NCI-H1105 (cell line): ENCODE measurements at regions not wholly inside any gene's neighbourhood (a gene's known extent, or its start where the extent isn't known, plus 50 kb on each side); places are given as distances from the start of the nearest gene placed in this dataset.
"Not testable (repeated sequence)": the region's sequence is repeated elsewhere in the genome, so short reads cannot be mapped to it uniquely, and the experiment has no call there.

Experiments
- DNase-seq: peaks from one replicate; lab custom pipeline; 2025; lab: John Stamatoyannopoulos, UW

DNA sequence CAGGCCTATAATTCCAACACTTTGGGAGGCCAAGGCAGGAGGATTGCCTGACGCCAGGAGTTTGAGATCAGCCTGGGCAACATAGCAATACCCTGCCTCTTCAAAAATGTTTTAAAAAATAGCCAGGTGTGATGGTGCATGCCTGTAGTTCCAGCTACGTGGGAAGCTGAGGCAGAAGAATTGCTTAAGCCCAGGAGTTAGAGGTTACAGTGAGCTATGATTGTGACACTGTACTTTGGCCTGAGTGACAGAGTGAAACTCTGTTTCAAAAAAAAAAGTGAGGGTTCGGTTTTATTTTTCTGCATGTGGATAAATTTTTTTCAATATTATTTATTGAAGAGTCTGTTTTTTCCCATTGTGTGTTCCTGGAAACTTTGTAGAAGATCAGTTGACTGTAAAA lies 208.1 kb downstream of the SLC4A3 start:
- DNase-seq: no peak

DNA sequence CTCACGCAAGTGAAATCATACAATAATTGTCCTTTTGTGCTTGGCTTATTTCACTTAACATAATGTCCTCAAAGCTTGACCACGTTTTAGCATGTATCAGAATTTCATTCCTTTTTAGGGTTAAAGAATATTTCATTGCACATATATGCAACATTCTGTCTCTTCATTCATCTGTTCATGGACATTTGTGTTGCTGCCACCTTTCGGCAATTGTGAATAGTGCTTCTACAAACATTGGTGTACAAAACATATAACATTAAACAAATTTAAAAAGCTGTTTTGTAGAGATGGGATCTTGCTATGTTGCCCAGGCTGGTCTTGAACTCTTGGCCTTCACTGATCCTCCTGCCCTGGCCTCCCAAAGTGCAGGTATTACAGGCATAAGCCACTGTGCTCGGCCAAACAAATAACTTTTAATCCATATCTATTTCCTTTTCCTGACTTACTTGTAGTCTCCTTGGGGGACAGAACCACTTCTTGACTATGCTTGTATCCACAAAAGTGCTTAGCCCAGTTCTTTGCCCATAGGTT lies 209.3 kb downstream of the SLC4A3 start:
- DNase-seq: no peak

DNA sequence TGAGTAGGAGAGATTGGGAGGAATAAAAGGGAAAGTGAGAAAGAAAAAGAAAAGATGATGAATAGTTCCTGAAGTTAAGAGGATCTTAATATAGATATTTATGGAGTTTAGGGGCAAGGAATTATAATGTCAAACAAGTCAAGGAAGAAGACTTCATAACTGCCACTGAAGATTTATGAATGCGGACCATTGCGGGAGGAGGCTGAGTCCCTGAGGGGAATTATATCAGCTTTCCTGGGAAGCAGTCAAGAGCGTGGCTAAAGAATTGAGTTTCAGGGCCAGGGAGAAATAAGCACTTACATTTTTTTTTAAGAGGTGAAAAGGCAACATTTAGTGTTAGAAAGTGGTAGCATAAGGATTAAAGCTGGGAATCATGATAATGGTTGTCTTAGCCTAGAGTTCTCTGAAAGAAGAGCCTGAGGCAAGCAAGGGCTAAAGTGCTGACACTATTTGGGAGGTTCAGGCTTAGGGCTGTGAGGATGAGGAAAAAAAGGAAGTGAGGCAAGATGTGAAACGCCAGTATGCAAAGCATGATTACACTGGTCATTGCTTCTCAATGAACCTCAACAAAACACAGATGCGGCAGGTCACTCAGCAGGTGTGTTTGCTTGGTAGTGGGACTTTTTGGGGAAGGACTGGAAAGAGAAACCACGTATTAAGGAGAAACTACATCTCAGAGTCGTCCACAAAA lies 217.1 kb downstream of the SLC4A3 start:
- no peak for DNase-seq

DNA sequence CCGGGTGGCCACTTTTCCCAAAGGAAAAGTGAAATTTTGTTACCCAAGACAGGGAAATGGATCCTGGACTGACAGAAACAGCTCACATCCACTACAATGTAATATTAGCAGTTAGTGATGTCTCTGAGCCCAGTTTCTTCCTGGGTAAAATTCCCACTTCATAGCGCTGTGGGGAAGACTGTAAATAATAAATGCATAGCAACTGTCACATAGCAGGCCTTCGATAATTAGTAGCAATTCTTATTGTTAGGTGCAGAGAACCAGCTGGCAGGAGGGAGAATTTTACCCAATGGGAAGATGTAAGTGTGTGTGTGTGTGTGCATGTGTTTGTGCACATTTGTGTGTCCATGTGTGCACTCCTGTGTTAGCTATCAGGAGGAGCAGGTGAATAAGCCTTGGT lies 221.5 kb downstream of the SLC4A3 start:
- no peak for DNase-seq

DNA sequence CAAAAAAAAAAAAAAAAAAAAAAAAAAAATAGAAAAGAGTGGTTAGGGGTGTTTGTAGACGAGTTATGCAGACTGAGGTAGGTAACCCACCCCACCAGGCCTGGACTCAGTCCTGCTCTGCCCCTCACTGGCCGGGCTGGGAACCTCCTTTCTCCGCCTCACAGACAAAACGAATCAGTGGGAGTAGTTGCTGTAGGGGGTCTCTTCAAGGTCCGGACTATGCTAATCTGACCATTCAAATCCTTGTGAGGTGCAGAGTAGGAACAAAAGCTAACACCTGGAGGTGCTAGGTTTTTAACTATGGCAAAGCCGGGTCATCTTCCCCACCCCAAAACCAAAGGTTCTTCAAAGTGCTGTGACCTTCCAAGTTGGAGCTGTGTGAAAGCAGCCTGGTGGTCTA lies 223.7 kb downstream of the SLC4A3 start:
- no peak for DNase-seq

DNA sequence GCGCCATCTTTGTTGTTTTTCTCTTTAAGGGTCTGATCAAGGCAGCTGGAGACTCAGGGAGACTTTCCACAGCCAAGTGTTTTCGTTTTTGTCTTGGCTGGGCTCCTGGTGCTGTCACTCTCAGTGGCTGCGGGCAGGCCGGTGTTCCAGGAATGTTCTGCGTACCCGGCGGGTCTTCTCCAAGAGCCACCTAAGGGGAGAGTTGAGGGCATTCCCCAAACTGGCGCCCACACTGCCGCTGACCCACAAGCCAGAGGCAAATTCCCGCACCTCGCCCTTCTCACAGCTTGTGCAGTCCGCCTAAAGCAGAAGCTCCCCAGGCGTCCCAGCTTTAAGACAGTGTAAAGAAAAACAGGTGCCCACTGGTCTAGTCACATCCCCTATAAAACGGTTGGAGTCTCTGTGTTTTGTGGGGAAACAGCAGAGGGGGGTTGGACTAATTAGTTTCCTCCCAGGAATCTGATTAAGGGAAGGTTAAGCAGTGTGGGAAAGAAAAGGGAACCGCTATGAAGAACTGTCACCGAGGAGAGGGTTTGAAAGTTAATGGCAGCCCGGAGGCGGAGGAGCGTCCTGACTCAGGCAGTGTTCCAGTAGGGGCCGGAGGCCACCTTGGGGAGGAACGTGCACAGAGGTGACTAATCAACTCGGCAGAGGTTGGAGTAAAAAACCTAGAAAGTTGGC lies 224.5 kb downstream of the SLC4A3 start:
- DNase-seq: no peak

DNA sequence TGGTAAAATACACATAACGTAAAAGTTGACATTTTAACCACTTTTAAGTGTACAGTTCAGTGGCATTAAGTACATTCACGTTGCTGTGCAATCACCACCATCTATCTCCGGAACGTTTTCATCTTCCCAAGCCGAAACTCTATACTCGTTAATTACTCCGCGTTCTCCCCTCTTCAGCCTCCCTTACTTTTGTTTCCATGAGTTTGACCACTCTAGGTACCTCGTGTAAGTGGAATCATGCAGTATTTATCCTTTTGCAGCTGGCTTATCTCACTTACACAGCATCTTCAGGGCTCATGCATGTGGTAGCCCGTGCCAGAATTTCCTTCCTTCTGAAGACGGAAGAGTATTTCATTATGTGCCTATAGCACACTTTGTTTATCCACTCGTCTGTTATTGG lies 225.2 kb downstream of the SLC4A3 start:
- DNase-seq: no peak

DNA sequence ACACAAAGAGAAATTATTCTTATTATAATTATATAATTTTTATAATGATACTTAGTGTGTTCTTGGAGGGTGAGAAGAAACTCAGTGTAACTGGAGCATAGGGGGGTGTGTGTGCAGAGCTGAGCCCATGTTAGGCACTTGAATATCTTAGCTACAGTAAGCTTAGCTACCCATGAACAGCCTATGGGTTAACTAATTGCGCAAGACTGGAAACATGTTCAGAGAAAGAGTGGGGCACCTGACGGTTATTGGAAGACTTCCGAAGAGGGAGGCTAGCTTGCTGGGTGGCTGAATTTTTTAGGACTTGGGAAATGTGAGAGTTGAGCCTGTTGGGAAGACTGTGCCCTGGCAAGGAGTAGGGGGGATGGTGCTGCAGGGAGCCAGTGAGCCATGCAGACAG lies 229.2 kb downstream of the SLC4A3 start:
- DNase-seq: no peak

DNA sequence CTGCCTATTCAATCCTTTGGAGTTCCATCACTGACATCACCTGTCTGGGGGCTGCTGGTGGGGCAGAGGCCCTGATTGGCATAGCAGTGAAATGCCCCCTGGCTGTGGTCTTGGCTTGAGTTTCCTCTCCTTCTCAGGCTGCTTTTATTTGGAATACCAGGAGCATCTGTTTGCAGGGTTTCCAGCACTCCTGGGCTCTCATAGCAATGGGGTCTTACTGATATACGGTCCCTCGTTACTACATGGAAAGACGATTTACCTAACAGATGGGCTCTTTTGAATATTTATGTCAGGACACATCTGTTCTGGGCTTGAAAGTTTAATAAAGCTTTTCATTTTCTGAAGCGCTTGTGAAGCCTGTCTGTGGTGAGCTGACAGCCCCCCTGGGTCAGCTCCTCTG lies 230.3 kb downstream of the SLC4A3 start:
- DNase-seq: no peak

DNA sequence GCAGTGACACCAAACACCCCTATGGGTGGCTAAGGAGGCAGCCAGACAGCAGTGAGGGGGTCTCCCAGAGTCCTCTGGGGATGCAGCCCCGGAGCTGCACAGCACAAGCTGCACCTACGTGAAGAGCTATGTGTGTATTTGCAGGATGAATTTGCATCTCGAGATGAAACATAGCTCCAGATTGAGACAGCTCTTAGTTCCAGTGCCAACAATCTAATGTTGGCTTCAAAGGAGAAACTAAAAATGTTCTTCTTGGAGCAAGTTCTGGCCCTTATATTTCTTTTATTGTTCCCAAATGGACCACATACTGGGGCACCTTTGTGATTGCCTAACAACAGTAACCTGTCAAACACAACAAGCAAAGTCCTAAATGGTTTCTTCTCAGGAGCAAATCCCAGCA lies 233.9 kb downstream of the SLC4A3 start:
- no peak for DNase-seq

DNA sequence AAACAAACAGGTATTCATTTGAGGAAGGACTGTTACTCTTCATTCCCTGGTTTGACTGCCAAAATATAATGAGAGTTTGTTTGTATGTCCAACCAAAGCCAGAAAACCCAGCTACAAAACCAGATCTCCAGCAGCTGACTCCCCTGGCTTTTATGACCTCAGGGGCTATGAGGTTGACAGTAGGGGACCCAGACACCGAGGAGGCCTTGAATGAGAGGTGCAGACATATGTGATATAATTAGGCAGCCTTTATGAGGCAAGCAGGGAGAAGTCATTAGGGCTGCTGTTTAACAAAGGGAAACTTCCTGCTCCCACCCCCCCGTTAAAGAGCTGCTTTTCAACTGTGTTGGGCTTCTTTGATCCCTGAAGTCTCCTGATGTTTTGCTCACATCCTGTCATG lies 236.7 kb downstream of the SLC4A3 start:
- no peak for DNase-seq

DNA sequence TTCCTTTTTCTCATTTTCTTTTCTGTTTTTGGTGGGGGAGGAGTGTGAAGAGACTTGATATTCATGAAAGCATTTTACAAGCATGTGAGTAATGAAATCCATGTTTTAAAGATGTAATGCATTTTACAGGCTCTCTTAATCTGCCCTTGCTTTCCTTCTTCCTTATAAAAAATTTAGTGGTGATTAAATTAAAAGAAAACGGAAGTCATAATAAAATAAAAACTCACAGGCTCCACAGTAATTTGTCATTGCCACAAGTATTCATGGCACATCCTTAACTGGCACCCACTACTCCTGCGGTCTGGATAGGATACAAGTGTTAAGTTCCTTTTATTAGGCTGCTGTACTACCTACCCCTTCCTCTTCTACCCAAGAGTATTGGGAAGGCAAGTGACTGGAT lies 241.2 kb downstream of the SLC4A3 start:
- DNase-seq: no peak

DNA sequence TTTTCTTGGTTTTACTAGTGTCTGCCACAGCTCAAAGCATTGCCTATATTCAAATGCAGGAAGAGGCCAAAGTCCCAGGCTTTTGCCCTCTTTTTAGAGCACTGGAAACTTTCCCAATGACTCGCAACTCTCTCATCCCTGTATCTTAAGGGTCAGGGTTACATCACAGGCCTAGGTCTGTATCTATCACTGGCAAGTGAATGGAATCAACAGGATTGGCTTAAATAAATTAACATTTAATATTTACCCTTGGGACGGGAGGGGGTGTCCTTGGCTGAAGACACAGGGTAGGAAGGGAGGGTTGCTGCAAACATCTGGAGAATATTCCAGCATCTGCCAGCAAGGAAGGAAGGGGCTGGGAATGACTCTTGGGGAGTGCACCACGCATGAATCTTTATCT lies 242.6 kb downstream of the SLC4A3 start:
- DNase-seq: no peak

DNA sequence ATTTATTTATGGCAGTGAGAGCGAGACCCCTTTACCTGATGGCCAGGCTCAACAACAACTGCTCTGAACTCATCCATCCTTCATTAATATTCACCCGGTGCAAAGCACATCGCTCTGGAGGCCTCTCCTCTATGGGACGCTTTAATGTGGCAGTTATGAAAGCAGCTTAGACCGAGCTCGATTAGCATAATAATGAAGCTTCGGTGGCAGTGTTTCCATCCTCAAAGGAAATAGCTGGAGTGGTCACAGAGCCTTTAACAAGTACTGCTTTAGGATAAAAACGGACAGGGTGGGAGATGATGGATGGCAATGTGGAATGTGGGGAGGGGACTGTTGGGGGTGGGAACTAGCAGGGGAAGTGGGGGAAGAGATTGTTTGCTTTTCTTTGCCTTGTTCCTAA lies 243.9 kb downstream of the SLC4A3 start:
- no peak for DNase-seq

DNA sequence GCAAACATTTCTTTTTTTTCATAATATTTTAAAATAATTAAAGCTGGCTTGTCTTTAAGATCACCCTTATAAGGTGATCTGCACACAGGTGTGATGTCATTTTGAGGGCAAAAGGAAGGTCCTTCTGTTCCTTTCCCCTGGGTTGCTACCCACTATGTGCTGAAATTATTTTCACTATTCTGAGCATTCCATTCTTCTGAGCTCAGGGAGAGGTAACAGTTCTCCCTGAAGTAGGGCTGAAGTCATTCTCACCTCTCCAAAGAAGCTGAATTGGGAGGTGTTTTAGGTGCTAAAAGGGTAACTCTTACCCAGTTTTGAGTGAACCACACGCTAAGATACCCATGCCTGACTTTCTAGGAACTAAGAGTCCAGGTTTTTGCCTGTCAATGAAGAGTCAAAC lies 247.6 kb downstream of the SLC4A3 start:
- no peak for DNase-seq

DNA sequence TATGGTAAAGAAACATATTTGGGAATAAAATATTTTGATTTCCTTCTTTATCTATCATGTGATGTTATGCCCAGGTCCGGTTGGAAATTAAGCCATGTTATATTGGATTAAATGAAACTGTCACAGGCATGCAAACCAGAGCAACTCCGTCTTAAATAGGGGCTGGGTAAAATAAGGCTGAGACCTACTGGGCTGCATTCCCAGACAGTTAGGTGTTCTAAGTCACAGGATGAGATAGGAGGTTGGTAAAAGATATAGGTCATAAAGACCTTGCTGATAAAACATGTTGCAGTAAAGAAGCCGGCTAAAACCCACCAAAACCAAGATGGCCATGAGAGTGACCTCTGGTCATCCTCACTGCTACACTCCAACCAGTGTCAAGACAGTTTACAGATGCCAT lies 248.6 kb downstream of the SLC4A3 start:
- not testable (repeated sequence) for DNase-seq

DNA sequence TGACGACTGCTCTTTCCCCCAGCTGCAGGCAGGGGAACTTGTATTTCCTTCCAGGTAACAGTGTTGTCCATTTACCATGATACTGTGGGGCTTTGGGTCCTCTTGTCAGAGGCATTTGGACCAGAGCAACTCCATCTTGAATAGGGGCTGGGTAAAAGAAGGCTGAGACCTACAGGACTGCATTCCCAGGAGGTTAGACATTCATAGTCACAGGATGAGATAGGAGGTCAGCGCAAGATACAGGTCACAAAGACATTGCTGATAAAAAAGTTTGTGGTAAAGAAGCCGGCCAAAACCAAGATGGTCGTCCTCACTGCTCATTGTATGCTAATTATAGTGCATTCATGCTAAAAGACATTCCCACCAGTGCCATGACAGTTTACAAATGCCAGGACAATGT lies 249.5 kb downstream of the SLC4A3 start:
- no peak for DNase-seq

DNA sequence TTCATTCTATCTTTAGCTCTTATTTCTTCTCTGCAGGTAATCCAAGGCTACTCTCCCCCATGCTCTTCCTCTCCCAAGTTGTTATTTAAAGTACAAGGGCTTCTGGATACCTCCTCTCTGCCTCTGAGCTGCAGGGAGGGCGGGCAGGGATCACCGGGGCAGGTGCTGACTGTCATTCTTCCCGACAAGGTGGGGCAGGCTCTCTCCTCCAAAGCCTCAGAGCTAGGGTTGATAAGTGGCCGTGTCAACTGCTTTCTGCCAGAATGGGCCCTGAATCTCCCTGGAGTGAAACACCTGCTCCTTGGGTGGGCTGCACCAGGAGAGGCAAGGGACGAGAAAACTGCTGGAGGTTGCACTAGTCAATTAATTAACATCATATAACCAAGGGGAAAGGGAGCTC lies 250.3 kb downstream of the SLC4A3 start:
- DNase-seq: no peak

DNA sequence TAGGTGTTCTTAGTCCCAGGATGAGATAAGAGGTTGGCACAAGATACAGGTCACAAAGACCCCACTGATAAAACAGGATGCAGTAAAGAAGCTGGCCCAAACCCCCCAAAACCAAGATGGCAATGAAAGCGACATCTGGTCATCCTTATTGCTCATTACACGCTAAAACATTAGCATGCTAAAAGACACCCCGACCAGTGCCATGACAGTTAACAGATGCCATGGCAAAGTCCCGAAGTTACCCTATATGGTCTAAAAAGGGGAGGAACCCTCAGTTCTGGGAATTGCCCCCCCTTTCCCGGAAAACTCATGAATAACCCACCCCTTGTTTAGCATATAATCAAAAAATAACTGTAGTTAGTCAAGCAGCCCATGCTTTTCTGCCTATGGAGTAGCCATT lies 251.1 kb downstream of the SLC4A3 start:
- DNase-seq: no peak

DNA sequence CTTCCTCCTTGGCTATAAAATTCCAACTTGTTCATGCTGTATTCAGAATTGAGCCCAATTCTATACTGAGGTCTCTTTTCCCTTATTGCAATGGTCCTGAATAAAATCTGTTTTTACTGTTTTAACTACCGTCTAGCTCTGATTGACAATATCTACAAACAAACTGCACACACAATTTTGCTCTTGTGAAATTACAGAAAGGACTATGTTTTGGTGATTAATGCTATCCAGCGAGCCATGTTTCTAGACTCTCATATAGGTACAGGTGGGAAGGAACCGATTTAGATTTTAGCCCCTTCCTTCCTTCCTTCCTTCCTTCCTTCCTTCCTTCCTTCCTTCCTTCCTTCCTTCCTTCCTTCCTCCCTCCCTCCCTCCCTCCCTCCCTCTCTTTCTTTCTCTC lies 254.4 kb downstream of the SLC4A3 start:
- no peak for DNase-seq

DNA sequence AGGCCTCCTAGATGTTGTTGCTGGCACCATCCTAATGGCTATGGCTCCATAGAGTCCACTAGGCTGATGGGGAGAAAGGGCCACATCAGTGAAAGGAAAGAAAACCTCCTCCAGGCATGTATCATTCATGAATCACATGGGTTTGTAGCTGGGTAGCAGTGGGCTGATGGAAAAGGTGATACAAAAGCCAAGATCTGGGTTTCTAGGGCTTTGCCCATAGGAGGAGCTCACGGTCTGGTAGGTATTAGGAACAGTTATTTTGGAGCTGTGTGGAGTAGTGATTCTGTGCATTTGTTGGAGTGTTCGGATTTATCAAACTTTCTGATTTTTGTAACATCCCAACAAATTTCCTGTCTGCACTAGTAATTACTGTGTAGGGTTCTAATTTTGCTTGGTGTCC lies 259.2 kb downstream of the SLC4A3 start:
- no peak for DNase-seq

DNA sequence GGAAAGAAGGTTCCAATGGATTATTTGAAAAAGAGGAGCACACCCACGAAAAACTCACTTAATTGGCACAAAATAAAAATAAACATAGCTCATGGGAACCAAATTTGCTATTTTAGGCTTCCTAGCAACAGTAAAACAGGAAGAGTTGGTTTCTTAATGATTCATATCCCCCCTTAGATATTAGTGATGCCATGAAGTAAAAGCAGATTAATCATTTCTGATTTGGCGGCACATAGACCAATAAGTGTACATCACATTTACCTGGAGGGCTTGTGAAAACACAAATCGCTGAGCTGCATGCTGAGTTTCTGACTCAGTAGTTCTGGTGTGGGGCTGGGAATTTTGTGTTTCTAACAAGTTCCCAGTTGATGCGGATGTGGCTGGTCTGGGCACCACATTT lies 260.4 kb downstream of the SLC4A3 start:
- DNase-seq: no peak

DNA sequence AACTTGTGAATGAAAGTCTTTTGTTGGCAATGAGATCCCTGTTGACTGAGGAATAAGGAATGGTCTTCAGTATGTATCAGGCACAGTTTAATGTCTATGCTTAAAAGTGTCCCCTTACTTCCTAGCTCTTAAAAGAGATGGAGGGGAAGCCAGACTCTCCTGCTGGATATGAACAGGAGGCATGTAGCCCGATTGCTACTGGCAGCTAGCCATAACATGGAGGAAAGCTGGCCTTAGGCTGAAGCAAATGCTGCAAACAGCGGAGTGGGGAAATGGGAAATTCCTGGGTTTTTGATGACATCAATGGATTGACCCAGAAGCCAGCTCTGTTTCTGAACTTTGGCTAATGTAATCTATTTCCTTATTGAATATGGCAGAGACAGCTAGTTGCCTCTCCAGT lies 266.1 kb downstream of the SLC4A3 start:
- DNase-seq: no peak

DNA sequence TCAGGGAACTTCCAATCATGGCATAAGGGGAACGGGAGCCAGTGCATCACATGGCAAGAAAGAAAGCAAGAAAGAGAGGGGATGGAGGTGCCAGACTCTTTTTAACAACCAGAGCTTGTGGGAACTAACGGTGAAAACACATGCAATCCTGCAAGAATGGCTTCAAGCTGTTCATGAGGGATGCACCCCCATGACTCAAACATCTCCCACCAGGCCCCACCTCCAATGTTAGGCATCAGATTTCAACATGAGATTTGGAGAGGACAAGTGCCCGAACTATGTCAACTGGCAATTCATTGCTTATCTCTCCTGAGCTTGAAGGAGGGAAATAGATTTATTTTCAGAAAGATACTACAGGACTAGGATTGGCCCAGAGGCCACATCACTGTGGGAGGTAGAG lies 270.0 kb downstream of the SLC4A3 start:
- no peak for DNase-seq
